H9 (cell line): ENCODE measurements at regions not wholly inside any gene's neighbourhood (a gene's known extent, or its start where the extent isn't known, plus 50 kb on each side); places are given as distances from the start of the nearest gene placed in this dataset.

Source experiments
- DNase-seq: peaks from one replicate; pipeline ENCODE4 v3.0.0-alpha.2; 2017
- H2AFZ ChIP-seq: one replicate; pipeline ENCODE4 v1.6.1; 2013; ENCODE audit warnings: mild to moderate bottlenecking, low read length, control low read depth, moderate library complexity
- H2AK5ac ChIP-seq: 2 replicates; pipeline ENCODE4 v1.6.1; 2013; ENCODE audit warnings: low read length, control low read depth, mixed read lengths; ENCODE audit not compliant: insufficient read length
- H2BK120ac ChIP-seq: one replicate; pipeline ENCODE4 v1.6.1; 2013; ENCODE audit warnings: low read depth, mild to moderate bottlenecking, low read length, control low read depth, inconsistent platforms; ENCODE audit not compliant: poor library complexity, severe bottlenecking
- H2BK12ac ChIP-seq: 2 replicates; pipeline ENCODE4 v1.6.1; 2013; ENCODE audit warnings: low read length, control low read depth, mixed read lengths, low read depth; ENCODE audit not compliant: insufficient read length
- H2BK15ac ChIP-seq: 2 replicates; pipeline ENCODE4 v1.6.1; 2013; ENCODE audit warnings: low read depth, low read length, control low read depth
- H2BK20ac ChIP-seq: one replicate; pipeline ENCODE4 v1.6.1; 2013; ENCODE audit warnings: low read depth, mild to moderate bottlenecking, low read length, control low read depth, inconsistent platforms; ENCODE audit not compliant: poor library complexity, severe bottlenecking
- H2BK5ac ChIP-seq: 2 replicates; pipeline ENCODE4 v1.6.1; 2013; ENCODE audit warnings: low read length, control low read depth, mixed read lengths; ENCODE audit not compliant: insufficient read length
- H3K14ac ChIP-seq: 2 replicates; pipeline ENCODE4 v1.6.1; 2013; ENCODE audit warnings: low read length, control low read depth; ENCODE audit not compliant: insufficient read depth
- H3K18ac ChIP-seq: 2 replicates; pipeline ENCODE4 v1.6.1; 2013; ENCODE audit warnings: low read depth, mild to moderate bottlenecking, mixed read lengths, low read length, control low read depth; ENCODE audit not compliant: insufficient read length
- H3K23ac ChIP-seq: 2 replicates; pipeline ENCODE4 v1.6.1; 2013; ENCODE audit warnings: low read length, control low read depth, mixed read lengths, low read depth; ENCODE audit not compliant: insufficient read length
- H3K23me2 ChIP-seq: 2 replicates; pipeline ENCODE4 v1.6.1; 2013; ENCODE audit warnings: low read depth, mild to moderate bottlenecking, mixed read lengths, low read length, control low read depth; ENCODE audit not compliant: insufficient read length, poor library complexity, severe bottlenecking
- H3K27ac ChIP-seq: 2 replicates; pipeline ENCODE4 v1.5.1; 2013; ENCODE audit warnings: low read length, control low read depth, mixed read lengths, low read depth; ENCODE audit not compliant: insufficient read length
- H3K27me3 ChIP-seq: 2 replicates; pipeline ENCODE4 v1.6.1; 2013; ENCODE audit warnings: low read length, control low read depth, inconsistent platforms; ENCODE audit not compliant: insufficient read depth
- H3K4ac ChIP-seq: 2 replicates; pipeline ENCODE4 v1.6.1; 2013; ENCODE audit warnings: low read depth, mild to moderate bottlenecking, control low read depth, inconsistent platforms, low read length, moderate library complexity
- H3K4me1 ChIP-seq: 2 replicates; pipeline ENCODE4 v1.6.1; 2013; ENCODE audit warnings: low read length, control low read depth, inconsistent platforms; ENCODE audit not compliant: insufficient read depth
- H3K4me2 ChIP-seq: 2 replicates; pipeline ENCODE4 v1.6.1; 2013; ENCODE audit warnings: low read length, control low read depth, mixed read lengths; ENCODE audit not compliant: insufficient read length, insufficient read depth
- H3K56ac ChIP-seq: 2 replicates; pipeline ENCODE4 v1.6.1; 2013; ENCODE audit warnings: low read depth, mild to moderate bottlenecking, mixed read lengths, low read length, control low read depth; ENCODE audit not compliant: insufficient read length
- H3K79me1 ChIP-seq: 2 replicates; pipeline ENCODE4 v1.6.1; 2013; ENCODE audit warnings: low read depth, mild to moderate bottlenecking, moderate library complexity, low read length, control low read depth, inconsistent platforms; ENCODE audit not compliant: insufficient read depth, poor library complexity, severe bottlenecking
- H3K79me2 ChIP-seq: 2 replicates; pipeline ENCODE4 v1.6.1; 2013; ENCODE audit warnings: low read length, control low read depth, inconsistent platforms; ENCODE audit not compliant: insufficient read depth
- H3K9ac ChIP-seq: 2 replicates; pipeline ENCODE4 v1.6.1; 2013; ENCODE audit warnings: low read length, control low read depth, mixed read lengths; ENCODE audit not compliant: insufficient read length; ENCODE audit errors: extremely low read depth
- H3K9me3 ChIP-seq: one replicate; pipeline ENCODE4 v1.6.1; 2013; ENCODE audit warnings: low read depth, low read length, inconsistent platforms; ENCODE audit not compliant: control insufficient read depth
- H3T11ph ChIP-seq: one replicate; pipeline ENCODE4 v1.6.1; 2013; ENCODE audit warnings: mild to moderate bottlenecking, low read length, control low read depth, inconsistent platforms
- H4K20me1 ChIP-seq: one replicate; pipeline ENCODE4 v1.6.1; 2013; ENCODE audit not compliant: control insufficient read depth, insufficient read length, insufficient read depth
- H4K5ac ChIP-seq: 2 replicates; pipeline ENCODE4 v1.6.1; 2013; ENCODE audit warnings: low read depth, mild to moderate bottlenecking, mixed read lengths, low read length, control low read depth; ENCODE audit not compliant: insufficient read length
- H4K8ac ChIP-seq: replicated peaks from 2 replicates; pipeline ENCODE4 v1.6.1; 2013; ENCODE audit warnings: low read length, control low read depth, mixed read lengths, low read depth; ENCODE audit not compliant: insufficient read length
- H4K91ac ChIP-seq: 2 replicates; pipeline ENCODE4 v1.6.1; 2013; ENCODE audit warnings: low read depth, mild to moderate bottlenecking, moderate library complexity, mixed read lengths, low read length, control low read depth; ENCODE audit not compliant: insufficient read length
- H3K27ac Mint-ChIP-seq, 3 experiments: 2 replicates in 2 of 3; 3 replicates in 1 of 3; pipeline ENCODE4 v1.8.0; 2020 to 2021; ENCODE audit warnings: mixed read lengths in 3 of 3, mild to moderate bottlenecking in 1 of 3, moderate library complexity in 1 of 3
- H3K27me3 Mint-ChIP-seq: 2 replicates; pipeline ENCODE4 v1.8.0; 2021; ENCODE audit warnings: low read depth, mild to moderate bottlenecking, moderate library complexity, mixed read lengths
- H3K36me3 Mint-ChIP-seq, 3 experiments: 2 replicates in 2 of 3; 3 replicates in 1 of 3; pipeline ENCODE4 v1.8.0; 2020 to 2021; ENCODE audit warnings: low read depth in 3 of 3, mixed read lengths in 3 of 3; ENCODE audit not compliant: insufficient read depth in 1 of 3
- H3K4me1 Mint-ChIP-seq, 2 experiments: 2 replicates each; pipeline ENCODE4 v1.8.0; 2020; ENCODE audit warnings: mixed read lengths in 2 of 2
- H3K4me3 Mint-ChIP-seq, 2 experiments: 2 replicates in 1 of 2; 3 replicates in 1 of 2; pipeline ENCODE4 v1.8.0; 2020 to 2021; ENCODE audit warnings: mild to moderate bottlenecking in 2 of 2, mixed read lengths in 2 of 2, moderate library complexity in 1 of 2
- H3K9me3 Mint-ChIP-seq, 2 experiments: 2 replicates in 1 of 2; 3 replicates in 1 of 2; pipeline ENCODE4 v1.8.0; 2020; ENCODE audit warnings: mild to moderate bottlenecking in 2 of 2, mixed read lengths in 2 of 2, moderate library complexity in 1 of 2
- WGBS: extraction: QIAGEN DNeasy Blood & Tissue Kit; methylation state at CpG from one replicate; pipeline ENCODE4 v1.1.7; 2013; ENCODE audit warnings: missing lambda C conversion rate, low lambda C conversion rate, mixed read lengths; ENCODE audit not compliant: insufficient read length; ENCODE audit errors: extremely low coverage; 5-methylcytosine and 5-hydroxymethylcytosine counted together
- TF ChIP-seq, protein P1 (sequence below): fragments of 200-600 bp; sonication (generic); conservative IDR thresholded peaks from 3 replicates; pipeline ENCODE4 v1.8.0; 2021; ENCODE audit warnings: antibody characterized with exemption, mild to moderate bottlenecking

DNA sequence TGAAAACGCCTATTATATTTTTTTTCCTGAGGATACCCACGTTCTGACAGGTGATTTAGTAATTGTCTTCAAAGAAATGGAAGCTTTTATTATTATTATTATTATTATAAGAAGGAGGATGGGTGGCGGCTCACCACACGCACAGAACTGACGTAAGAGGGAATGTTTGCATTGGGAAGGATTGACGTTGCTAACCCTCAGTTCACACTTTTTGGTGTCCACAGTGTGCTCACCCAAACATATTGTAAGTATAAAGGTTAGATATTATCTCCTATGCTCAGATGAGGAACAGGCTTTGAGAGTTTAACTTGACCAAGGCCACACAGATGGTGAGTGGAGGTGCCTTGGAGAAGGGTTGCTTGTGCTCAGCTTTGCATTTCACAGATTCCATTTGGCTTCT, 533.5 kb upstream of the TBL1XR1 start:
- Histone ChIP-seq H3K4ac (no peak overlapping the region), H3K23ac (no peak overlapping the region), H3K4me2 (no peak overlapping the region), H2BK5ac (no peak overlapping the region), H2AFZ (peak overlapping the region; percentile 16), H2BK20ac (no peak overlapping the region), H3K23me2 (no peaks in the 10 kb centered on the region), H2BK12ac (no peak overlapping the region), H2AK5ac (no peak overlapping the region), H3K27ac (no peak overlapping the region), H3T11ph (no peak overlapping the region), H3K14ac (no peak overlapping the region), H3K9me3 (no peaks in the 10 kb centered on the region), H4K8ac (no peak overlapping the region), H4K5ac (no peak overlapping the region), H3K56ac (no peak overlapping the region), H3K27me3 (no peaks in the 10 kb centered on the region), H3K4me1 (peaks cover 9% of the 10 kb centered on the region), H2BK15ac (no peak overlapping the region), H3K79me1 (no peaks in the 10 kb centered on the region), H4K91ac (no peak overlapping the region), H3K9ac (no peak overlapping the region), H3K18ac (no peak overlapping the region), H2BK120ac (no peak overlapping the region), H3K79me2 (no peaks in the 10 kb centered on the region), H4K20me1 (no peaks in the 10 kb centered on the region)
- Mint-ChIP-seq H3K4me3 (no peak overlapping the region), H3K27ac (no peak overlapping the region), H3K9me3 (peaks cover 3 to 7% of the 10 kb centered on the region in 2 experiments; a peak in 4 of 5 replicates), H3K36me3 (peaks cover 0 to 10% (median 3%) of the 10 kb centered on the region in 3 experiments; a peak in 4 of 7 replicates), H3K27me3 (no peaks in the 10 kb centered on the region), H3K4me1 (peaks cover 18 to 25% of the 10 kb centered on the region in 2 experiments)
- no CpG with 5 or more reads among the region's 6 CpGs for WGBS
- DNase-seq: no peak
- TF ChIP-seq, protein P1, sequence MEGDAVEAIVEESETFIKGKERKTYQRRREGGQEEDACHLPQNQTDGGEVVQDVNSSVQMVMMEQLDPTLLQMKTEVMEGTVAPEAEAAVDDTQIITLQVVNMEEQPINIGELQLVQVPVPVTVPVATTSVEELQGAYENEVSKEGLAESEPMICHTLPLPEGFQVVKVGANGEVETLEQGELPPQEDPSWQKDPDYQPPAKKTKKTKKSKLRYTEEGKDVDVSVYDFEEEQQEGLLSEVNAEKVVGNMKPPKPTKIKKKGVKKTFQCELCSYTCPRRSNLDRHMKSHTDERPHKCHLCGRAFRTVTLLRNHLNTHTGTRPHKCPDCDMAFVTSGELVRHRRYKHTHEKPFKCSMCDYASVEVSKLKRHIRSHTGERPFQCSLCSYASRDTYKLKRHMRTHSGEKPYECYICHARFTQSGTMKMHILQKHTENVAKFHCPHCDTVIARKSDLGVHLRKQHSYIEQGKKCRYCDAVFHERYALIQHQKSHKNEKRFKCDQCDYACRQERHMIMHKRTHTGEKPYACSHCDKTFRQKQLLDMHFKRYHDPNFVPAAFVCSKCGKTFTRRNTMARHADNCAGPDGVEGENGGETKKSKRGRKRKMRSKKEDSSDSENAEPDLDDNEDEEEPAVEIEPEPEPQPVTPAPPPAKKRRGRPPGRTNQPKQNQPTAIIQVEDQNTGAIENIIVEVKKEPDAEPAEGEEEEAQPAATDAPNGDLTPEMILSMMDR: no peak
